ENCODE measurements at regions not wholly inside any gene's neighbourhood (a gene's known extent, or its start where the extent isn't known, plus 50 kb on each side); places are given as distances from the start of the nearest gene placed in this dataset.

GRCh38 chr13:67437244-67437643 is 207.1 kb upstream of the PCDH9 start:
- no peak overlapping the region for H3K27ac ChIP-seq
- H3K9me3 ChIP-seq (ENCODE audit: low read depth): no peaks in the 10 kb centered on the region
- TF ChIP-seq CTCF (IDR thresholded peaks at IDR 0.05; ENCODE audit: low read depth, low read length): no peak
- H3K4me3 ChIP-seq: no peak overlapping the region
- no peak for DNase-seq (ENCODE audit: low read depth in 1 of 2, low spot score in 1 of 2)
- no peaks in the 10 kb centered on the region for H3K27me3 ChIP-seq
- H3K36me3 ChIP-seq: no peaks in the 10 kb centered on the region
- H3K4me1 ChIP-seq (ENCODE audit: low read depth): peaks cover 20% of the 10 kb centered on the region

- Histone ChIP-seq H3K27me3 (no peaks in the 10 kb centered on the region), H3K4me1 (ENCODE audit: low read depth) (no peaks in the 10 kb centered on the region), H3K4me3 (no peak overlapping the region), H3K36me3 (no peaks in the 10 kb centered on the region), H3K9me3 (ENCODE audit: low read depth) (no peaks in the 10 kb centered on the region), H3K27ac (no peak overlapping the region)
- no peak for DNase-seq (ENCODE audit: low read depth in 1 of 2, low spot score in 1 of 2)
- no peak for TF ChIP-seq CTCF (IDR thresholded peaks at IDR 0.05; ENCODE audit: low read depth, low read length)
These were observed 191.3 kb upstream of the PCDH9 start for GRCh38 chr13:67421475-67421874.

- no peaks in the 10 kb centered on the region for H3K36me3 ChIP-seq
- H3K4me3 ChIP-seq: no peak overlapping the region
- no peaks in the 10 kb centered on the region for H3K9me3 ChIP-seq (ENCODE audit: low read depth)
- DNase-seq (ENCODE audit: low read depth in 1 of 2, low spot score in 1 of 2): peak; percentile 64 to 66
- no peak overlapping the region for H3K27ac ChIP-seq
- H3K4me1 ChIP-seq (ENCODE audit: low read depth): no peaks in the 10 kb centered on the region
- peak; percentile 88 for TF ChIP-seq CTCF (IDR thresholded peaks at IDR 0.05; ENCODE audit: low read depth, low read length)
- H3K27me3 ChIP-seq: no peaks in the 10 kb centered on the region
These were observed 186.2 kb upstream of the PCDH9 start for GRCh38 chr13:67416047-67416925.

- no peak for DNase-seq (ENCODE audit: low read depth in 1 of 2, low spot score in 1 of 2)
- H3K36me3 ChIP-seq: no peaks in the 10 kb centered on the region
- H3K27me3 ChIP-seq: no peaks in the 10 kb centered on the region
- H3K27ac ChIP-seq: no peak overlapping the region
- no peaks in the 10 kb centered on the region for H3K4me1 ChIP-seq (ENCODE audit: low read depth)
- no peak for TF ChIP-seq CTCF (IDR thresholded peaks at IDR 0.05; ENCODE audit: low read depth, low read length)
- no peaks in the 10 kb centered on the region for H3K9me3 ChIP-seq (ENCODE audit: low read depth)
- no peak overlapping the region for H3K4me3 ChIP-seq
These were observed 180.5 kb upstream of the PCDH9 start for GRCh38 chr13:67410645-67411044.

GRCh38 chr13:67408798-67409197 is 178.7 kb upstream of the PCDH9 start:
- DNase-seq (ENCODE audit: low read depth in 1 of 2, low spot score in 1 of 2): peak in 1 of 2 donors; percentile 61
- Histone ChIP-seq H3K36me3 (no peaks in the 10 kb centered on the region), H3K4me3 (no peak overlapping the region), H3K27me3 (no peaks in the 10 kb centered on the region), H3K4me1 (ENCODE audit: low read depth) (no peaks in the 10 kb centered on the region), H3K27ac (no peak overlapping the region), H3K9me3 (ENCODE audit: low read depth) (no peaks in the 10 kb centered on the region)
- no peak for TF ChIP-seq CTCF (IDR thresholded peaks at IDR 0.05; ENCODE audit: low read depth, low read length)
